ENCODE measurements at regions not wholly inside any gene's neighbourhood (a gene's known extent, or its start where the extent isn't known, plus 50 kb on each side); places are given as distances from the start of the nearest gene placed in this dataset.

- no peak for DNase-seq (ENCODE audit: low read depth)
These were observed 210.8 kb upstream of the POU3F1 start for GRCh38 chr1:38257374-38257773.

- DNase-seq (ENCODE audit: low read depth), result no peak
These were observed 209.5 kb upstream of the POU3F1 start for GRCh38 chr1:38256072-38256471.

GRCh38 chr1:38253314-38253713, 206.7 kb upstream of the POU3F1 start:
- DNase-seq (ENCODE audit: low read depth), result no peak

- DNase-seq (ENCODE audit: low read depth), result no peak
These were observed 203.8 kb upstream of the POU3F1 start for GRCh38 chr1:38250356-38250755.

GRCh38 chr1:38249001-38249400, 202.4 kb upstream of the POU3F1 start:
- DNase-seq (ENCODE audit: low read depth), result no peak

- no peak for DNase-seq (ENCODE audit: low read depth)
These were observed 200.7 kb upstream of the POU3F1 start for GRCh38 chr1:38246955-38247952.

GRCh38 chr1:38244218-38244845, 197.7 kb upstream of the POU3F1 start:
- no peak for DNase-seq (ENCODE audit: low read depth)

GRCh38 chr1:38243106-38243505, 196.5 kb upstream of the POU3F1 start:
- no peak for DNase-seq (ENCODE audit: low read depth)

- DNase-seq (ENCODE audit: low read depth), result no peak
These were observed 195.9 kb upstream of the POU3F1 start for GRCh38 chr1:38242506-38242905.

GRCh38 chr1:38241594-38242334, 195.2 kb upstream of the POU3F1 start:
- DNase-seq (ENCODE audit: low read depth), result no peak

GRCh38 chr1:38240618-38241017, 194.0 kb upstream of the POU3F1 start:
- DNase-seq (ENCODE audit: low read depth), result no peak

GRCh38 chr1:38239258-38239835, 192.8 kb upstream of the POU3F1 start:
- no peak for DNase-seq (ENCODE audit: low read depth)

GRCh38 chr1:38238294-38238693, 191.7 kb upstream of the POU3F1 start:
- no peak for DNase-seq (ENCODE audit: low read depth)

- DNase-seq (ENCODE audit: low read depth), result no peak
These were observed 189.1 kb upstream of the POU3F1 start for GRCh38 chr1:38235705-38236104.

- DNase-seq (ENCODE audit: low read depth), result no peak
These were observed 185.3 kb upstream of the POU3F1 start for GRCh38 chr1:38231941-38232340.

GRCh38 chr1:38228718-38229117, 182.1 kb upstream of the POU3F1 start:
- DNase-seq (ENCODE audit: low read depth), result no peak

- DNase-seq (ENCODE audit: low read depth), result no peak
These were observed 179.2 kb upstream of the POU3F1 start for GRCh38 chr1:38225745-38226144.

- DNase-seq (ENCODE audit: low read depth), result no peak
These were observed 176.8 kb upstream of the POU3F1 start for GRCh38 chr1:38223391-38223790.

GRCh38 chr1:38222891-38223290, 176.3 kb upstream of the POU3F1 start:
- DNase-seq (ENCODE audit: low read depth), result no peak

- no peak for DNase-seq (ENCODE audit: low read depth)
These were observed 174.5 kb upstream of the POU3F1 start for GRCh38 chr1:38221006-38221649.

- DNase-seq (ENCODE audit: low read depth), result no peak
These were observed 170.7 kb upstream of the POU3F1 start for GRCh38 chr1:38217316-38217715.

Data from activated T-cell treated with anti-CD3 and anti-CD28 coated beads for 24 hours (primary cell).